GM12874 (cell line): ENCODE measurements at regions not wholly inside any gene's neighbourhood (a gene's known extent, or its start where the extent isn't known, plus 50 kb on each side); places are given as distances from the start of the nearest gene placed in this dataset.

Experiments used
- CTCF ChIP-seq: IDR thresholded peaks from 2 replicates; pipeline ENCODE4 v1.5.1; 2011; ENCODE audit warnings: low read depth, mild to moderate bottlenecking, control low read depth, low read length, moderate library complexity; ENCODE audit not compliant: insufficient read depth

DNA sequence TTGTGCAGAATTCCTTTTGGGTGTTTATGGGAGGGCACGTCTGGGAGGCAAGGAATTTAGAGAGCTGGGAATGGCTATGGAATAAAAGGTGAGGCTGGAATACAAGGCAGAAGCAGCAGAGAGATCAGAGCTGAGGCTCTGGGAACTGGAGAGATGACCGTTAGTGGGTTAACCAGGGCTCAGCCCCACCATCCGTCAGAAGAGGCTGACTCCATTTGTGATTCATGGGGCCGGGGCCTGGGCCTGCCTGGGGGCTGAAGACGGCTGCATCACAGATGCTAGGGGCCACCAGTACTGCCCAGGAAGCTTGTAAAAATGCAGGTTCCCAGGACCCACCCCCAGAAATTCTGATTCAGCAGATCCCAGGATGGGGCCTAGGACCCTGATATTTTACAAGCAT, 398.1 kb downstream of the MED13L start:
- TF ChIP-seq CTCF, result no peak

DNA sequence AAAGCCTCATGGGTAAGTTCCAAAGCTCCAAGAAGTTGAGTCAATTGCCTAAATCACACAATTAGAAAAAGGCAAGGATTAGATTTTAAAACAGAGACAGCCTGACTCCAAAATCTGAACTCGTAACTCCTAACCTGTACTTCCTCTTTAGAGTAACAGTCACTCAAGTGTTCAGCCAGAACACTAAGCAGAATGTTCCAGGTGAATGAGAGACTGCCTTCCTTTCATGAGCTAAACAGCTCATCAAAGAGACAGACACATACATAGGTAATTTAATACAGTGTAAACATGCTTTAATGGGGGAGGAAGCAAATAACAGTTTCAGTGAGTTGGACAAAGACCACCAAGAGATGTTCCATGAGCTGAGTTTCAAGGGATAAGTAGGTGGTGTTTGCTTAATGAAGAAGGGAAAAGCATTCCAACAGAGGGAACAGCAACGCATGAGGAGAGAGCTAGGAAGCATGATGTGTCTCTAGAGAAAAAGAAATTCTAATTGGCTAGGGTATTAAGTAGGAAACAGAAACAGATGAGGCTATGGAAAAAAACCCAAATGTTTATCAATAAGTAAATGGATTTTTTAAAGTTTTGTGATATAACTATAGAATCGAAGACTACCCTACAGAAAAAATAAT, 403.9 kb downstream of the MED13L start:
- TF ChIP-seq CTCF, result no peak

DNA sequence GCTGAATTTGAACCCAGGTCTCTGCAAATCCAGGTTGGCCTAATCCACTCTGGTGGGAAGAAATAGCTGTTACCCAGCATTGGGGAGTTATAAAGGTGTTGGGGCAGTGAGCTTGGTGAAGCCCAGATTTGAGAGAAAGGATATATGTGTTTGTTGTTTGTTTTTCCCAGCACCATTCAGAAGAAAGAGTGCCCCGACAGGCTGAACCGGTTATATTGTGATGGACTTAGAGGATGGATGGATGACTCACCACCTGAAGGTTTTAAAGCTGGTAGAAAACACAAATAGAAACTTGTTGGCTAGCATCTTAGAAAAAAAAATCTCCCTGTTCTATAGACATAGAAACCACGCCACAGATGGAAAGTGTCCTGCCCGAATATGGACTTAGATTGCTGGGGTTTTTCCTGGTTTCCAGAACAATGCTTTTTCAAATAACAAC, 404.6 kb downstream of the MED13L start:
- no peak for TF ChIP-seq CTCF

DNA sequence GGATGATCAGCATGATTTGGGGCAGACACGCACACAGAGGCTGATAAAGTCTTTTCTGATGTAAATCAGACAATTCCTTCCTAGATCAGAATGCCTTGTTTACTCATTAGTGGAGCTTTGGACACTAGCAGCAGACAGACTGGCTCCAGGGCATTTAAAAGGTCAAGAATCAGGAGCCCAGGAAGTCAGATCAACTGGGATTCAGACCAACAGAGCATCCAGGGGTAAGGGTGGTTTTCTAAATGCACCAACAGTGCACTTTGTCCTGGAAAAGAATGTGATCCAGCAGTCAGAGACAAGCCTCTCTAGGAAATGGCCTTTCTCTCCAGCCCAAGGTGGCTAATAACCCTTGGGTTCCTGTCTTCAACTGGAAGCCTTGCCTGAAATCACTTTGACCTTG, 405.3 kb downstream of the MED13L start:
- no peak for TF ChIP-seq CTCF

DNA sequence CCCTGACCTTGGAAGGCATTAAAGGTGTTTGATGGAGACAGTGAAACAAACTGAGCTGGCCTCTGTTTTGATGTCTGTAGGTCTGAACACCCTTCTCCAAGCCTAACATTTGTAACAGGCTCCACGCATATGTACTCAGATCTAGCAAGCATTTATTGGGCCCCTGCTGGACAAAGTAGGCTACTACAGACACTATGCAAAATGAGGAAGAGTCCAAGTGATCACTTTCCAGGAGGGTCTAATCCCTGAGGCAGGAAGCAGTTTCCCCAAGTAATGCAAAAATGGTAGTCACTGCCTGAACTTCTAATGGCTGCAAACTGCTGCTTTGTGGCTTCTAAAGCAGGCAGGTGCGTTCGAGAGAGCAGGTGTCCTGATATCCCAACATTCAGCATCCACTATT, 405.8 kb downstream of the MED13L start:
- peak; percentile 60 for TF ChIP-seq CTCF

DNA sequence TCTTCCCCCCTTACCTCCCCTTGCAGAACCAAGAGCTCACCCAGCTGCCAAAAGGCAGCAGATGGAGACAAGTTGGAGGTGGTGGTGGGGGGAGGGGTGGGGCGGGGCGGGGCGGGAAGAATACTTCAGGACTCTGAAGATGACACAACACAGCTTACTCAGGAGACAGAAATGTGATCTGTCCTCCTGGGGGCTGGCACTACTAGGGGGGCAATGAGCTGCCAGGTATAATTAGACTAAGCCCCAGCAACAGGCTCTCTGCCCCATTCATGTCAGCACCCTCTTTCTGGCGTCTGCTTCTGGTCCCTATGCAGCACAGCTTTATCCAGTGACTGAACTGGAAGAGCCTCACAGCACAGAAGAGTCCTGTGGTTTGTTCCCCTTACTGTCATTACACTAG, 407.0 kb downstream of the MED13L start:
- TF ChIP-seq CTCF, result no peak

GRCh38 chr12:115870021-115870420, 407.5 kb downstream of the MED13L start:
- no peak for TF ChIP-seq CTCF
